ENCODE measurements at regions not wholly inside any gene's neighbourhood (a gene's known extent, or its start where the extent isn't known, plus 50 kb on each side); places are given as distances from the start of the nearest gene placed in this dataset.

GRCh38 chr2:217045700-217046475 is 186.0 kb upstream of the TNP1 start:
- no peak for TF ChIP-seq CTCF (conservative IDR thresholded peaks at IDR 0.05; ENCODE audit: control insufficient read depth, insufficient read depth, low read depth, low read length)
- no peak for DNase-seq (ENCODE audit: low read depth)
- H3K4me3 ChIP-seq (ENCODE audit: control insufficient read depth, low read depth, low read length): no peak overlapping the region

GRCh38 chr2:217040099-217040498 is 180.2 kb upstream of the TNP1 start:
- TF ChIP-seq CTCF (conservative IDR thresholded peaks at IDR 0.05; ENCODE audit: control insufficient read depth, insufficient read depth, low read depth, low read length): no peak
- no peak overlapping the region for H3K4me3 ChIP-seq (ENCODE audit: control insufficient read depth, low read depth, low read length)
- no peak for DNase-seq (ENCODE audit: low read depth)

- DNase-seq (ENCODE audit: low read depth): no peak
- no peak for TF ChIP-seq CTCF (conservative IDR thresholded peaks at IDR 0.05; ENCODE audit: control insufficient read depth, insufficient read depth, low read depth, low read length)
- H3K4me3 ChIP-seq (ENCODE audit: control insufficient read depth, low read depth, low read length): no peak overlapping the region
These were observed 178.1 kb upstream of the TNP1 start for GRCh38 chr2:217038001-217038400.

GRCh38 chr2:217037353-217037752 is 177.5 kb upstream of the TNP1 start:
- TF ChIP-seq CTCF (conservative IDR thresholded peaks at IDR 0.05; ENCODE audit: control insufficient read depth, insufficient read depth, low read depth, low read length): no peak
- DNase-seq (ENCODE audit: low read depth): no peak
- no peak overlapping the region for H3K4me3 ChIP-seq (ENCODE audit: control insufficient read depth, low read depth, low read length)

GRCh38 chr2:217035967-217036366 is 176.1 kb upstream of the TNP1 start:
- no peak overlapping the region for H3K4me3 ChIP-seq (ENCODE audit: control insufficient read depth, low read depth, low read length)
- peak; percentile 7 for DNase-seq (ENCODE audit: low read depth)
- no peak for TF ChIP-seq CTCF (conservative IDR thresholded peaks at IDR 0.05; ENCODE audit: control insufficient read depth, insufficient read depth, low read depth, low read length)

- H3K4me3 ChIP-seq (ENCODE audit: control insufficient read depth, low read depth, low read length): no peak overlapping the region
- no peak for TF ChIP-seq CTCF (conservative IDR thresholded peaks at IDR 0.05; ENCODE audit: control insufficient read depth, insufficient read depth, low read depth, low read length)
- DNase-seq (ENCODE audit: low read depth): no peak
These were observed 173.3 kb upstream of the TNP1 start for GRCh38 chr2:217033186-217033585.
